Upper lobe of left lung (tissue), 4 donors: ENCODE measurements at regions not wholly inside any gene's neighbourhood (a gene's known extent, or its start where the extent isn't known, plus 50 kb on each side); places are given as distances from the start of the nearest gene placed in this dataset.

Experiments
- CTCF ChIP-seq, 6 experiments: fragments of 450-650 bp in 4 of 6; fragments of 200-600 bp in 2 of 6; sonication (generic) in 2 of 6; IDR thresholded peaks; one replicate each; pipeline ENCODE4 v1.5.1; 2016 to 2019; ENCODE audit warnings: antibody characterized with exemption in 6 of 6
- EP300 ChIP-seq, 4 donors: sonication (generic); formaldehyde crosslinking; IDR thresholded peaks; one replicate each; pipeline ENCODE4 v1.5.1; 2017; ENCODE audit warnings: antibody characterized with exemption in 4 of 4, control low read depth in 2 of 4
- POLR2A ChIP-seq, 4 donors: fragments of 450-650 bp; IDR thresholded peaks; one replicate each; pipeline ENCODE4 v1.5.1; 2016 to 2017; ENCODE audit warnings: antibody characterized with exemption in 4 of 4, mild to moderate bottlenecking in 2 of 4
- POLR2AphosphoS5 ChIP-seq, 2 donors: sonication (generic); formaldehyde crosslinking; IDR thresholded peaks; one replicate each; pipeline ENCODE4 v1.5.1; 2017; ENCODE audit warnings: antibody characterized with exemption in 2 of 2

GRCh38 chrX:39752815-39753214 lies 344.9 kb downstream of the BCOR start:
- TF ChIP-seq CTCF (IDR thresholded peaks at IDR 0.05) (no peak), POLR2A (IDR thresholded peaks at IDR 0.05) (no peak), POLR2AphosphoS5 (IDR thresholded peaks at IDR 0.05) (no peak), EP300 (IDR thresholded peaks at IDR 0.05) (no peak)
